GM19351 (cell line): ENCODE measurements at regions not wholly inside any gene's neighbourhood (a gene's known extent, or its start where the extent isn't known, plus 50 kb on each side); places are given as distances from the start of the nearest gene placed in this dataset.
A peak's percentile ranks its signal among the peaks of the same experiment; 100 is the strongest.

Experiments
- ATAC-seq: cut with Tn5 transposase; IDR thresholded peaks from one replicate; pipeline ENCODE4 v1.9.1; 2021; ENCODE audit warnings: mild to moderate bottlenecking, moderate library complexity; ENCODE audit not compliant: unreplicated experiment

DNA sequence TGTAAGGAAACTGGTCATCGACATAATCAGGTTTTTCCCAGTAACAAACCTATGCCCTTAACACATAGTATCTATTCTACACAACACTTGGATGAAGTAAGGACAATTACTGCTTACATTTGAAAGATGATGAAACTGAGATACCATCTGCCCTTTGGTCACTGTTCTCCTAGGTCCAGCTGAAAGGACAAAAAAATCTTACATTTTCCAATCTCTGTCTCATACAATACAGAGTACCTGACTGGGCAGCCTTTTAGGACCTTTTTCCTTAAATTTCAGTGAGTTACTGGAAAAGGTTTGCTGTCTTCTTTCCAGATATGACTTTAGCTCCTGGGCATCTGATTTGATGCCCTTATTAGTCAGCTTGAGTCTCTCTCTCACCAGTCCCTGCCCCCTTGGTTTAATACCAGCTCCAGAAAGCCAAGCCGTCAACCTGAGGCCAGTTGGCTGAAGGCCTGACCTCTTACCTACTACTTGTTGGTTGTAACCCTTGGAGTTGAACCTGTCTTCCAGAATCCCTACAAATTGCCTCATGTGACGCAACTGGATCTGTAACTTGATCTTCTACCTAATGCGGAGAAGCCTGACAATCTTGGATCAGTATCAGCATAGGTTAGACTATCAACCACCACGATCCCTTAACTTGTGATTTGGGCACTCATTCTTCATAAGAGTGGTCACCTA lies 355.3 kb upstream of the ZNF385D start:
- no peak for ATAC-seq

DNA sequence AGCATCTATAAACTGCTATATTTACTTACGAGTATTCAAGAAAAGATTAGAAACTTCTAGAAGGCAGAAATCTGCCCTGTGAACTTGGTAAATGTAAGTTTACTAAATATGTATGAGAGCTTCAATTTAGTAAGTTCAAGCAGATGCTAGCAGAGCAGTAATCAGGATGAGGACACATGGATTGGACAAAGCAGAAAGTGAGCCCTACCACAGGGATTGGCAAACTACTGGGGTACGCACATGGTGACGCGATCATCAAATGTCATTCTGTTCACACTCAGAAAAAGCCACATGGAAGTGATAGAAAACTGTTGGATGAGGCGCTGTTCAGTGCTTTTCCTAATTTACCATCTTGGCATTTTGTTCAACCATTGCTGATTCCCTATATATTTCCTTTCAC lies 360.2 kb upstream of the ZNF385D start:
- no peak for ATAC-seq

DNA sequence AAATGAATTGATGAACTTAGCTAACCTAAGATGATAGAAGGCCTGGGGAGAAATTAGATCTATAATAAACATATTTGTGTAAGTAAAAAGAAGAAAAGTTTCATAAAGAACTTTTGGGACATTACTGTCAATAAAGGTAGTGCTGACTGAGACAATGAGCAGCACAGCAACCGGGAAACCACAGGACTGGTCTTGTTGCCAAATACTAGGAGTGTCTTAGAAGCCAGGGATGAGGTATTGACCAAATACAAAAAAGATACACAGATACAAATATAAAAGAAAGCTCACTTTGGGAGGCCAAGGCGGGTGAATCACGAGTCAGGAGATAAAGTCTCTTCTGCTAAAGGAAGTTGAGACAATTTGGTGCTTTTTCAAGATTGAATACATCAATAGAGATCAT lies 362.4 kb upstream of the ZNF385D start:
- no peak for ATAC-seq

DNA sequence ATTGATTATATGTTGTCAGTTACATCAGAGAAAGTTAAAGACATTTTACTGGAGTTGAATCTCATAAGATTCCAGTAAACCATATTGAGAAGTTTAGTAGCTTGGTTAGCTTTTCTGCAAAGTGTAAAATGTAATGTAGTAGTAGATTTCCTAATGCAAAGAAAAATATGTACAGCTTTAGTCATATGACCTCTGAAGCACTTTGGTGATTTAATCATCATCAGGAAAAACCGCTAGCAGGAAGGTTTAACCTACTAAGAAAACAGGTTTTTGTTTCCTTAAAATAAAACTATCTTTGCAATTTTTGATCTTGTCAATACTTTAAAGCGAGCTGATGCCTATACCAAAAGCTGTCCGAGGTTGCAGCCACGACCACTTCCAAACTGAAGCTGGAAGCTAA lies 364.6 kb upstream of the ZNF385D start:
- ATAC-seq: no peak

DNA sequence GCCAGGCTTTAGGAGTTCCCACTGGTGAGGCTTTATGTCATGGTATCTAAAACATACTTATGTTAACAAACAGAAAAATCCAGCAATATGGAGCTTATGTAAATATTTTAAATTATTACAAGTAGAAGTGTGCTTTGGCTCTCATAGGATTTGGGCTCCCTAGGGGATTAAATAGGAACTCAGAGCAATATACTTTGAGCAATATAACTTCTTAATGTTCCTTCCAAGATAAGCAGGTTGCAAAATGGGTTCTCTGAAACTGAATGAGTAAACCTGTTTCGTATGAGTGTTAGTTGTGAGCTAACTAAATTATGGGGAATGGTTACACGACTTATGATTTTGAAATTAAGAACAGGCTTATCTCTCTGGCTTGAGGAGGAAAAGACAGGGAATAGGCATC lies 366.1 kb upstream of the ZNF385D start:
- no peak for ATAC-seq

DNA sequence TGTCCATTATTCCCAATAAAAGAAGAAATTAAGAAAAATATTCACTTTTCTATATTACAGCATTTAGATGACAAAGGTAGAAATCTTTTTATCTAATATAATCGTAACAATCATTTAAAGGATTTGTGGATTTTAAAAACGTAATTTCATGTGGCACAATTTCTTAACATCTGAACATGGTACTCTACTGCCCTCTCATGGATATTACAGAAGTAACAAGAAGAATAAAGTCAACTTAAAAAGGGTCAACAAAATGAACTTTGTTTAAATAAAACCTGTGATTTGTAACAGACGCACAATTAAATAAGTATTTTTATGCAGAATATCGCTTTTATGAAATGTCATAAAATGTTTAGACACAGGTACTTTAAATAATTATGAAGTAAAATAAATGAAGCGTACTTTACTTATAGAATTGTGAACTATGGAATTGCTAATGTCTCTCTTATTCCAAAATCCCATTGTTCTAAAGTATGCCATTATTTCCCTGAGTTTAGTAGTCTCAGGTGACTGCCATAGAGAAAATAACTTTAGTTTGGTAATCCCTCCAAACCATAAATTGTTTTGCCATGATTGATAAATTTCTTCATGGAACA lies 366.8 kb upstream of the ZNF385D start:
- no peak for ATAC-seq

DNA sequence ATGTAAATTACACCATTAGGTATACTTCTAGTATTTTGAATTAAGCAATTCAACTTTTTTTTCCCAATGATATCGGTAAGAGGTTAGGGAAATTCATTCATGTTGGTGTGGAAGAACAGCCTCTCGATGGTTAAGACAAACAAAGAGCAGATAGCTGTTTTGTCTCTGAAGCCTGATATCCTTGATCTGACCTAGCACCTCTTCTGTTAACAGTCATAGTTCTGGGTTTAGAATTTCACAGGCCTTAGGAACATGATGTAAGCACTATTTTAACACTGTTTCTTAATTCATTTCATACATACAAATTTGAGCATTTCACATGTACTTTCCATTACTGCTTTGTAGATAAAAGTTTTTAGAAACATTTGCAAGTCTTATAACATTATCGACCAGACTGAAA lies 367.5 kb upstream of the ZNF385D start:
- ATAC-seq: no peak

DNA sequence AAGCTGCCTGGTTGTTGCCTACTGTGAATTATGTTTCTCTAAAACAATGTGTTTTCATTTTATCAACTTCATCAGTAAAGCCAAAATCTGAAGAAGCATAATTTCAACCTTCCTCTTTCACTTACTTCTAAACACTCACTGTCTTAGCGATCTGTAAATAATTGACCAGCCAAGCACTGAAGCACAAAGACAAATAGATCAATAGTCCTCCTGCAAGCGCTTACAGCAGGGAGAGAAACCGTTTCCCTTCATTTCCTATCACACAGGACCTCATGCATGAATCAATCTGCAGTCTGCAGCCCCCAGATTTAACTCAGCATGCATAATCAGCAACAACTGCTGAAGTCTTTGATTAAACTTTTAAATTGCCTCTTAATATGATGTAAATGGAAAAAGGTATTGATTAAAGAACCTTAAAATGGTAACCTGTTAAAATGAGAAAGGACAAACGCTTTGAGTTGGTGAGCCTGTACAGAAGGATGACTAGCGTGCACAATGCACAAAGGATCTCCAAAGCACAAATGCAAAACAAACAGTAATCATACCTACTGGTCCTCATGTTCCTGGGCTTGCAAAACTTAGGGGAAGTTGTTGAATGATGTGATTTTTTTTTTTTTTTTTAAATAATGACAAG lies 370.2 kb upstream of the ZNF385D start:
- ATAC-seq: peak; percentile 26

DNA sequence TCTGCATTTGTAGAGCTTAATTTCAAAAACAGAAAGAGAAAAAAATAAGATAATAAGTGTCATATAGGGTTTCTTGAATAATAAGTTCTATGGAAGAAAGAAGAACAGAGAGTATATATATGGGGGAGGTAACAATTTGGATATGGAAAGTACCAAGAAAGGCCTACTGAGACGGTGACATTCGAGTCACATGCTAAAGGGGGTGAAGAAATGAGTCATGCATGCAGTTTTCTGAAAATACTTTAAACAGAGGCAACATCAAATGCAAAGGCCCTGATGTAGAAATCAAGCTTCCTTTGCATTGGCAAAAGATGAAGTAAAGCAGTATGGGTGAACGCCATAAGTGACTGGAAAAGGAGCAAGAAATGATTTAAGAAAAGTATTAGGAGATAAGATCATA lies 371.6 kb upstream of the ZNF385D start:
- peak; percentile 89 for ATAC-seq

DNA sequence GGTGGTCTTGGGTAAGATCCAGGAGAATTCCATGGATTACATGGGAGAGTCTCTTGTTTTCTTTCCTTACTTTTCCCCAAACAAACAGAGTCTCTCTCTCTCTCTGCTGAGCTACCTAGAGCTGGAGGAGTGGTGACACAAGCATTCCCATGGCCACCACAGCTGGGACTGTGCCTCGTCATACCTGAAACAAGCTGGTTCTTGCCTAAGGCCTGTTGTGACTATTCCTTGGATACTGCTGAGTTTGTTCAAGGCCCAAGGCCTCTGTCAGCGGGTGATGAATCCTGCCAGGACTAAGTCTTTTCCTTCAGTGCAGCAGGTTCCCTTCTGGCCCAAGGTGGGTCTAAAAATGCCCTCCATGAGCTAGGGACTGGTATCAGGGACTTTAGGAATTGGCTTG lies 378.1 kb upstream of the ZNF385D start:
- ATAC-seq: no peak

DNA sequence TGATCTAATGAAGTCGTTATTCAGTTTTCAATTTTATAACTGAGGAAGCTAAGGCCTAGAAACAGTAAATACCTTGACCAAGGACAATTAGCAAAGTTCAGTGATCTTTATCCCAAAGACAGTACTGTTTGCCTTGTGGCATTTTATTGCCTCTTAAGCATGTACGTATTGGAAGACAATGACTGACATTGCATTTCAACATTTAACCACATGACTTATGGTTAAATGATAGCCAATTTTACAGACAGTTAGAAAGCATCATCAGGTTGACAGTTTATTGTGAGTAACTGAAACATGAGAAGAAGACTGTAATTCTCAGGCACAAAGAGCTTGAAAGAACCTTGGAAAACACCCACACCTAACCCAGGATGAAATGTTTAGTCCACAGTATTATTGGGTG lies 390.8 kb upstream of the ZNF385D start:
- no peak for ATAC-seq

DNA sequence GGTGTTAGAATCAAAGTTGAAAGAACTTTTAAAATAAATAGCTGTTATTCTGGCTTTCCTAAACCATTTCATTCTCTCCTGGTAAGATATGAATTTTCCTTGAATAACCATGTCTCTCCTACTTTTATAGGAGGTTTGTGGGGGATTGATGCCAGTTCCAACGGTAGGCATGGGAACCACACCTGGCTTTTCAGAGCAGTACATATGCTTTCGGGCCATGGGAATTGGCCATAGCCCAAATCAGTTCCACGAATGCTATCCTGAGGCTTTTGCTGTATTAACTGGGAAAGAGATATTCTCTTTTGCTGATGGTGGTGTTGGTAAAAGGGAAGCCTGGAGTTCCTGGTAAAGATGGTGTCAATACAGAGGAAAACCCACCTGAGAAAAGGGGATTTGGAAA lies 396.2 kb upstream of the ZNF385D start:
- ATAC-seq: no peak

DNA sequence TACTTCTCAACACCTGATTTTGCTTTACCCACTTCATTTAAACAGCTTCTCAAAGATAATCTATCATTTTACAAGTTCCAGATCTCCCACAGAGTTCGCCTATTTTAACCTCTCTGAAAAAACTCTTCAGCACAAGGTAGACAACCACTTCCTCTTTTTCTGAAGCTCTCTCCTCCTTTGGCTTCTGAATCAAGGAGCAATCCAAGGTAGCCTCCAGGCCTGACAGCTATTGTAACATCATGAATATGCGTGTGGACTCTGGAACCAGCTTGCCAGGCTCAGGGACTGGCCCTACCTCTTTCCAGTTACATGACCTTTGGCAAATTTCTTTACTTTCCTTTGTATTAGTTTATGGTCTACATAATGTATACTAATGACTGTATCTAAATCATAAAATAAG lies 405.9 kb upstream of the ZNF385D start:
- ATAC-seq: peak; percentile 57

DNA sequence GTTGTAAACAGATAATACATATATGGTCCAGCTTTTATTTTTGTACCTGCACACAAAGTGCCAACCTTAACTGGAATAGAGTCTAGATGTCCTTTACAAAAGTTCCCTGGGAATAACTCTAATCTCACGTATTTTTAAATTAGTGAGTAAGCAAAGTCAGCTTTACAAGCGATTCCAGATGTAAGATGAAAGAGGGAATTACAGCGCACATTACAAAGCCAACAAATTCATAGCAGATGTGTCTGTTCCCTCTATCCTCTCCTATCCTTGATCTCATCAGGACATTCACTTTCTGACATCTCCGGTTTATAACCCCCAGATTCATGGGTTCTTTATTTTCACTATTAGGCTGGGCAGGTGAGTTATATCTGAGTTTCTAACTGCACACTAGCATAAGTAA lies 406.8 kb upstream of the ZNF385D start:
- no peak for ATAC-seq

DNA sequence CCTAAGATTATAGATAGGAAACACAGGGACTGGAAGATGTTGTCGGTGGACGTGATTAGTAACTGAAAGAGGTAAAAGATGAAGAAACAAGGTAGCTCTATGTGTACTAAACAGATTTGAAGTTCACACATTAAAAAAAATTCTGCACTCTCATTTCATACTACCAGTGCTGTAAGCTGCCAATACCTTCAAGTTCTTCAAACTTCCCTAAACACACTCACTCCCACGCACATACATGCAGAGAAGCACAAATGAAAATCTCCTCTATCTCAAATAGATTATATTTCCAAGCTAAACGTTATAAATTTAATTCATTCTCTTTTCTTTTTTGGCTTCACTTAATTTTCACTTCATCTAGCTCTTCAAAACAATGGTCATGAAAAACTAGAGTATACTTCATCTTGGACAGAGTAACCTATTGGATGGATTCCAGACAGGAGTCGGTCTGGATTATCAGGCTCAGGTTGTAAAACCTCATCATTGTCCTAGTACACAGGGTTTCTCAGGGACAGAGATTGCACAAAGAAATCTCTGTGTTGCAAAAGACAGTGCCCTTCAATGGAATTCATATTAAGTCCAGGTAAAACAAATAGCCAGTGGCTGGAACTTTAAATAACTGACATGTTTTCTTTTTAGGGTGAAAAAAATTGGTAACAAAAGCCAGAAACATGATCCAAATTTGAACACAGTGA lies 408.1 kb upstream of the ZNF385D start:
- no peak for ATAC-seq

DNA sequence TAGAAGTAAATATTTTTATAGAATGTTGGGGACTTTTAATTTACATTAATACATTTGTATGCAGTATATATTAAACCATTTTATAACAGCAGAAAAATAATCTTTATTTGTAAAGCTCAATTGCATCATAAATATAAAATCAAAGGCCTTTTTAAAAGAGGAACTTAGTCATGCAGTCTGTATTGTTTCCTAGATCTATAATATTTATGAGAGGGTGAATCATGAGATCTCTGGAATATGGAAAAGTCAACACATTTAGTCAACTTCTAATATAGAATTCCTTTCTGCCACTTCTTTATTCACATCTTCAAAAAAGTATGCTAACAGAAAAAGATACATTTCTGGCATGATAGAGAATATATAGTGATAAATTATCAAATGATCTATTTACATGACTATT lies 410.3 kb upstream of the ZNF385D start:
- no peak for ATAC-seq

DNA sequence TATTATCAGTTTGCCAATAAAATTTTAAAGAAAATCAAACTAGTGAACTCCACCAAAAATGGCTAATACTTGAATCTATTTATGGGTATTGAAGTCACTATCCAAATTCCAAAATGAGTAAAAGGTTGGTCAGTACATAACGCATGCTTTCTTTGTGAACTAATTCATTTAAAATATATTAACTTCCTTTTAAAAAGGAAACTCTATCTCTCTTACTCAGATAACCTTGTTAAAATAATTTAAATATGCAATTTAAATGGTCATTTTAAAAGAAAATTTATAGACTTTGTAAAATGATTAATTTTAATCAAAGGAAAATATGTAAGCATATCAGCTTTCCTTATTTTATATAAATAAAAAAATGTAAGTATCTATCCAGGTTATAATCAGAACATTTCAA lies 419.4 kb upstream of the ZNF385D start:
- no peak for ATAC-seq

DNA sequence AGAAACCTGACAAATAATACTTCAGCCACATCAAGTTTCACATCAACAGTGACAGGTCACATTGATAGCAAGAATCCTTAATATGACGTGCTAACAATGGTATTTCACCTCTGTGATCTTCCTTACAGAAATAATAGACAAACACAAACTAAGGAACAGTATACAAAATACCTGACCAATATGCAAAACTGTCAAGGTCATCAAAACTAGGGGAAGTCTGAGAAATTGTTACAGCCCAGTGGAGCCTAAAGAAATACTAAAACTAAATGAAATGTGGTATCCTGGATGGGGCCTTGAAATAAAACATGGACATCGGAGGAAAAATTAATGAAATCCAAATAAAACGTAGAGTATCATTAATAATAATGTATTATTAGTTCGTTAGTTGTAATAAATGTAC lies 422.0 kb upstream of the ZNF385D start:
- no peak for ATAC-seq

DNA sequence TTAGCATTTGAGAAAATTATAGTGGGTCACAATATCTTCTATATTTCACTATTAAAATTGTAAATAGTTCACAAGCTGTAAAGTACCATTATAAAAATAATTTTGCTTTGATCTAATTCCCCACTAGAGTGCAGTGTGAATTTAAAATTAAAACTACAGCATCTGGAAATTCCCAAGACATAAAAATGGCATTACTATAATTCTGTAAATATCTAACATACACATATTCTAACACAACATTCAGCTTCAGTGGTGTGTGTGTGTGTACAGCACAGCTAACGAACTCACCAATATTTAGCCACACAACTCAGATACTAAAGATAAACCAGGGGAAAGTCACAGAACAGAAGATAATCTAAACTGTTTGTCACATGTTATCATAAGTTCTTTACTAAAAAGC lies 424.9 kb upstream of the ZNF385D start:
- ATAC-seq: no peak

DNA sequence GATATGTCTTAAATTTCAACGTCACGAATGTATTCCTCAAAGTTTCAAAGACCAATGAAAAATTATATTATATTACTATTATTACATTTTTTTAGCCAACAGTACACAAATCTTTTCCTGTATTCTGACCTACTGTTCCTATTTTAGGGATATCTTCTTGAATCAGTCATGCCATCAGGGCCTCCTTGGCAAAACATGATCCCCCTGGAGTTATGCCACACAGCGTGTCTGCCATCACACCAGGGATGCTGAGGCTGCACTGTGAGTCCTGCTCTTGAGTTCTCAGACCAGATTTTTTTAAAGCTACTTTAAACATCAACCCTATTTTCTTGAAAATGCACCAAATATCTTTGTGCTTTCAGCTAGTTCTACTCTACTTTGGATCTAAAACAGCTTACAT lies 425.9 kb upstream of the ZNF385D start:
- no peak for ATAC-seq

DNA sequence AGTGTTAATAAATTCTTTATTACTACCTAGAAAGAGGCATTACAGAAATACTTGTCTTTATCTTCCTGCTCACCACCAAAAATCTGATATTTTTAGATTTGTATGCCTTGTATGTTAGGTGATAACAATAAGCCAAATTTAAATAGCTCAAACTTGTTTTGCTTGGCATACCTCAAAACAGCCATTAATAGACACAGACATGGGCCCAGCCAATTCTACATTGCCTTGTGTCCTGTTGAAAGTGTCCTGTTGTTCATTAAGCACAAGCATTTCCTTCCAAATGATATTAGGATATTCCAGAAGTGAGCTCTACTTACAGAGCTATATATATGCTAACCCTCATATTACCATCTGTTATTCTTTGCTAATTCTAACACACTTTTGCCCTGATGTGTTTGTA lies 438.6 kb upstream of the ZNF385D start:
- no peak for ATAC-seq

DNA sequence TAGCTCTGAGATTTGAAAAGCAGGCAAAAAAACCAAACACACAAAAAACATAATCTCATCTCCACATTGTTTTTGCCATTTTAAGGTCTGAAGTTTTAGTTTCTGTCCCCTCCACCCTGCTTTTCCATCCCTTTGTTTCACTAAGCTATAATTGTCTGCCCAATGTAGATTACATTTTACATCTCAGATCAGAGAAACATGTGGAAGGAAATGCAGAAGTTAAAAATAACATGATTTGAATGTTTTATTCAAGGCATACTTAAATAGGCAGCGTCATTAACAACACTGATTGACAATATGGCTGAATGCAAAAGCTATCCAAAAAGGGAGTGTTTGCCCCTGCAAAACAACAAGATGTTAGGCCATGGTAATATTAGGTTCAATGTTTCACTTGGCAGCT lies 448.1 kb upstream of the ZNF385D start:
- no peak for ATAC-seq
